Astrocyte of the spinal cord (primary cell): ENCODE measurements at regions not wholly inside any gene's neighbourhood (a gene's known extent, or its start where the extent isn't known, plus 50 kb on each side); places are given as distances from the start of the nearest gene placed in this dataset.

ENCODE experiments used
- DNase-seq: peaks from one replicate; pipeline ENCODE4 v3.0.0; 2011; ENCODE audit warnings: low read depth, low spot score
- H3K4me3 ChIP-seq: 2 replicates; pipeline ENCODE4 v1.5.1; 2011; ENCODE audit warnings: low read depth, mild to moderate bottlenecking, low read length, moderate library complexity
- CTCF ChIP-seq: IDR thresholded peaks from 2 replicates; pipeline ENCODE4 v1.5.1; 2012; ENCODE audit warnings: low read depth, mild to moderate bottlenecking, low read length, inconsistent platforms
- in situ Hi-C: cut with HindIII; loops from 2 replicates; pipeline ENCODE4 v1.10.0; 2017; ENCODE audit warnings: low sequenced_read_pairs

- peak overlapping the region; percentile 40 for H3K4me3 ChIP-seq
- no peak for TF ChIP-seq CTCF
- in situ Hi-C loops, result no loop called here
- DNase-seq, result no peak
These were observed 71.4 kb upstream of the TNRC6C start for GRCh38 chr17:77887110-77887463.

- peak; percentile 43 for DNase-seq
- in situ Hi-C loops, result no loop called here
- H3K4me3 ChIP-seq, result peak overlapping the region; percentile 40
- TF ChIP-seq CTCF, result no peak
These were observed 70.8 kb upstream of the TNRC6C start for GRCh38 chr17:77887464-77888241.

- in situ Hi-C loops, result no loop called here
- H3K4me3 ChIP-seq, result peak overlapping the region; percentile 40
- TF ChIP-seq CTCF, result no peak
- no peak for DNase-seq
These were observed 70.0 kb upstream of the TNRC6C start for GRCh38 chr17:77888242-77889134.

- DNase-seq, result no peak
- no peak for TF ChIP-seq CTCF
- in situ Hi-C loops, result no loop called here
- no peak overlapping the region for H3K4me3 ChIP-seq
These were observed 69.4 kb upstream of the TNRC6C start for GRCh38 chr17:77889135-77889505.

GRCh38 chr17:77889866-77890760 lies 68.4 kb upstream of the TNRC6C start:
- H3K4me3 ChIP-seq, result no peak overlapping the region
- TF ChIP-seq CTCF, result no peak
- no peak for DNase-seq
- in situ Hi-C loops, result no loop called here

GRCh38 chr17:77890771-77891170 lies 67.7 kb upstream of the TNRC6C start:
- DNase-seq, result no peak

More at GRCh38 chr17:77890771-77891170, 67.7 kb upstream of the TNRC6C start:
- no peak for TF ChIP-seq CTCF
- no peak overlapping the region for H3K4me3 ChIP-seq
- in situ Hi-C loops, result no loop called here
